ENCODE measurements at regions not wholly inside any gene's neighbourhood (a gene's known extent, or its start where the extent isn't known, plus 50 kb on each side); places are given as distances from the start of the nearest gene placed in this dataset.

- no peak for TF ChIP-seq FOS (IDR thresholded peaks at IDR 0.05; ENCODE audit: low read depth, low read length)
- no peak for TF ChIP-seq CTCF (conservative IDR thresholded peaks at IDR 0.05; ENCODE audit: low read depth, low read length)
- no peak for TF ChIP-seq ELK1 (IDR thresholded peaks at IDR 0.05; ENCODE audit: borderline replicate concordance, low read depth, low read length)
- no peak for TF ChIP-seq RFX5 (IDR thresholded peaks at IDR 0.05; ENCODE audit: low read depth, low read length)
- TF ChIP-seq USF2 (IDR thresholded peaks at IDR 0.05; ENCODE audit: low read depth, low read length), result no peak
Observed at GRCh38 chr4:100778431-100778830, 260.6 kb upstream of the EMCN start.

Data from IMR-90 (cell line).